ENCODE measurements at regions not wholly inside any gene's neighbourhood (a gene's known extent, or its start where the extent isn't known, plus 50 kb on each side); places are given as distances from the start of the nearest gene placed in this dataset.

GRCh38 chr12:63232896-63233295 lies 81.9 kb upstream of the AVPR1A start:
- DNase-seq (ENCODE audit: low spot score), result no peak

- no peak for DNase-seq (ENCODE audit: low spot score)
Observed at GRCh38 chr12:63228853-63229252, 77.9 kb upstream of the AVPR1A start.

DNA sequence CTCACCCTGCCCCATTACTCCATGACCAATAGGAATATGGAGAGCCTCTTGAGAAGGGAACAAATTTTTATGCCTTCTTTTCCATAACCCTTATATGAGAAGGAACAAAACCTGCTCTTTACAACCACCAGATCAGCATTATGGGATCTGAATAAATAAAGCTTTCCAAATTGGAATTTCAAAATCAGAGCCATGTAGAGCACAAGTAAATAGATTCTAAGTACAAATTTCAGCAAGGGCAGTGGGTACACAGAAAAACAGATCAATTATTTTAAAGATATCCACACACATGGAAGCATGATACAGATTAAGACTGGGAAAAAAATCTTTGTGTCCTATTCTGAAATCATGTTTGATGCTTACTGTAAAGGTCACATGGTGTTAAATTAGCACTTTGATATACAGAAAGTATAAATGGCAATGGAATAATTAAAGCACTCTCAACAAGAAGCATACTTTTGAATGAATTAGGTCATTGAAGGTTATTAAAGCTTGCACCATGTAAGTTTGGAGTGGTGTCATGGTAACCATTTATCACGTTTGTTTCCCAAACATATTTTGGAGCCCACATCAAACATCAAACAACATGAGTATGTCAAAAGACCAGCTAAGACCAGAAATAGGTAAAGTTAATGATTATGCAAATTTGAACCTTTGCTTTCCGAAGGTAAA lies 75.9 kb upstream of the AVPR1A start:
- no peak for DNase-seq (ENCODE audit: low spot score)

GRCh38 chr12:63224396-63224795 lies 73.4 kb upstream of the AVPR1A start:
- no peak for DNase-seq (ENCODE audit: low spot score)

GRCh38 chr12:63223128-63223527 lies 72.1 kb upstream of the AVPR1A start:
- no peak for DNase-seq (ENCODE audit: low spot score)

DNA sequence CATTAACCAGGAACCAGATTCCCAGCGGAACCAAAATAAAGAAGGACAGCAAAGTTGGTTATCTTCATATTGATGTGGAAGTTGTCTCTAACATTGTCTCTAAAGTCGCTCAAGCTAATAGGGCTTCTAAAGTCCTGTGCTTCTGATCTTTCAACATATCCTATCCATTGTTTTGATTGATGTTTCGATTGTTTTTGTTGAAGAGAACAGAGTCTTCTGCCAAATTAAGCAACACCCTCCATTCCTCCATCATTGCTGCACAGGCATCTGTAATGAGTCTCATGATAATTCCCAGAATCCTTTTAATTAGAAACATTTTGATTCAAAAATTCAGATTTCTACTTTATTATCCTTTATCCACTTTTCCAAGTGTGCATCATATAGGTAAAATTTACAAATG lies 71.6 kb upstream of the AVPR1A start:
- DNase-seq (ENCODE audit: low spot score), result no peak

- no peak for DNase-seq (ENCODE audit: low spot score)
Observed at GRCh38 chr12:63220921-63221320, 69.9 kb upstream of the AVPR1A start.

GRCh38 chr12:63212316-63212715 lies 61.3 kb upstream of the AVPR1A start:
- DNase-seq (ENCODE audit: low spot score), result no peak

DNA sequence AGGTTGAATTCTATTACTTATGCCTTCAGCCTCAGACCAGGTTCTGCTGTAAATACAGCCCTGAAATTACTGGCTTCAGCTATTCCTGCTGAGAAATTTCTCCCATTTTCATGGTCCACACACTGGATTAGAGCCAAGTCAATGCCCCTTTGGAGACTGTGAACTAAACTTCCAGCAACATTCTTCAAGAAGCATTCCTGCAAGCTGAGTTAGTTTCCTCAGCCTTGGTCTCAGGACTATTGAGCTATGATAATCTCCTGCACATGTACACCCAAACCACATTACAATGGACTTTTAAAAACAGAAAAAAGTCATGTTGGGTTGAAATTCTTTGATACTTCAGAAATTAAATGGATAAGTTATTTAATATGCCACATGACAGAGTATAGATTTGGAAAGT lies 58.0 kb upstream of the AVPR1A start:
- DNase-seq (ENCODE audit: low spot score), result no peak

- no peak for DNase-seq (ENCODE audit: low spot score)
Observed at GRCh38 chr12:63206909-63207308, 55.9 kb upstream of the AVPR1A start.

GRCh38 chr12:63206494-63206893 lies 55.5 kb upstream of the AVPR1A start:
- no peak for DNase-seq (ENCODE audit: low spot score)

Data from hematopoietic multipotent progenitor cell treated with erythropoietin and hydrocortisone succinate and interleukin-3 and kit ligand, for 17 days (in vitro differentiated cells).